ENCODE measurements at regions not wholly inside any gene's neighbourhood (a gene's known extent, or its start where the extent isn't known, plus 50 kb on each side); places are given as distances from the start of the nearest gene placed in this dataset.

- no peak for DNase-seq
Observed at GRCh38 chr6:82679232-82679631, 315.6 kb downstream of the TPBG start.

GRCh38 chr6:82680192-82680591 lies 316.6 kb downstream of the TPBG start:
- no peak for DNase-seq

GRCh38 chr6:82681119-82681714 lies 317.6 kb downstream of the TPBG start:
- no peak for DNase-seq

DNA sequence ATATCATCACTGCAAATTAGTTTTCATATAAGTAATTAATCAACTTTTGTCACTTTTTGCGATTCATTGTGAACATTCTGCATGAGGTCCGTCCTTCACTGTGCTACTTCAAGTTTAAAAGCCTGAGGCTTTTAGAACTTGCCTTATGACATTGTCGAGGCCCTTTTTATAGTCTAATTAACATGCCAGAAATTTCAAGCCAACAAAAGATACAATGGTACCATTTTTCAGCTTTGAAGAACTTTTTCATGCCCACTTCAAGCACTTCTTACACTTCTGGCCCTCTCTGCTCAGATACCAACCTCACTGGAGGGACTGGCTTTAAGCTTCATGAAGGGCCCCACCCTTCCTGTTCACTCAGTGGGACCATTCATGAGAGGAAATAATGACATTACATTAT lies 323.1 kb downstream of the TPBG start:
- DNase-seq: no peak

GRCh38 chr6:82687855-82688254 lies 324.2 kb downstream of the TPBG start:
- DNase-seq: no peak

DNA sequence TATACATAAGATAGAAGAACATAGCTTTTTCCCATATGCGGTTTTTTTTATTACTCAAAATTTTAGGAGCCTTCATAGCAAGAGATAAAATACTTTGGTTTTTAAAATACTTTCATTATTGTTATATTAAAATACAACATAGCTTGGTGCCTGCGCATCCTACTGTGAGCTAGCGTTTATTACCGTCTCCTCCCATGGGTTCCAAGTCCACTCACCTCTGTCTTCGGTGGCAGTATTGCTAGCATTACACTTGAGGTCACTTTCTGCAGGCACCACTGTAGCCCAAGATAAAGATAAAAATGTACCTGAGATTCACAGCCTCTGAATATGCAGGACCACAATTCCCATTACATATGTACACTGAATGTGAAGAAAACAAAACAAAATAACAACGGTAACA lies 326.7 kb downstream of the TPBG start:
- no peak for DNase-seq

DNA sequence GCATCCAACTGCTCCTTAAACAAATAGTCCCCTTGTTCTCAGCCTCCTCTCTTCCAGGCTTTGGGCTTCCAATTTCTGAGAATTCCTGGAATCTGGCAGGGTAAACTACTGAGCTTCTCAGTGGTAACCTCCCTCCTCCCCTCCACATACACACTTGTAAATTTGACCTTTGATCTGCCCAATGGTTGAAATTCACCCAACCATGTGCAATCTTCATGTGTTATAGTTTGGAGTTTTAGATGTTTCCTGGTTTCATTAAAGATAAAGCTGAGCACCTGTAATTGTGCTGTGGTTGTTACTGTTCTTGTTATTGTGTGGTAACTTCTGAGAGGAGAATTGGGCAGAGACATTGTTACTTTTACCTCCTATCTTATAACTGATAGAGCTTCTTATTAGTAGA lies 328.4 kb downstream of the TPBG start:
- DNase-seq: peak; percentile 97

DNA sequence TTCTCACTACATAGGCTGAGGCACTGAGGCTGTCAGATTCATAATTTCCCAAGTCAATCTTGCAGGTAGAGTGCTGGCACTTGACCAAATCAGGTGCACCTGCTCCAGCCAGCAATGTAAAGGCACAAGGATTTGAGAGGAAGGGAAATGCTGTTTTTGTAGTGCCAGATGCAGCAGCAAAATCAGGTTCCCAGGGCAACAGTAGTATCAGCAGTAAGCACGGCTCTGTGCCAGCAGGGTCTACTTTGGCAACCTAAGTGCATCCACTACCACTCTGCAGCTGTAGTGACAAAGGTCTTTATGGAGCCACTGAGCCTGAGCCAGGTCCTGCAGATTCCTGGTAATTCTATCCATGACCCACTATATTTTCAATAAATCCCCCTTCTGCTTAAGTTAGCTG lies 329.5 kb downstream of the TPBG start:
- peak; percentile 100 for DNase-seq

DNA sequence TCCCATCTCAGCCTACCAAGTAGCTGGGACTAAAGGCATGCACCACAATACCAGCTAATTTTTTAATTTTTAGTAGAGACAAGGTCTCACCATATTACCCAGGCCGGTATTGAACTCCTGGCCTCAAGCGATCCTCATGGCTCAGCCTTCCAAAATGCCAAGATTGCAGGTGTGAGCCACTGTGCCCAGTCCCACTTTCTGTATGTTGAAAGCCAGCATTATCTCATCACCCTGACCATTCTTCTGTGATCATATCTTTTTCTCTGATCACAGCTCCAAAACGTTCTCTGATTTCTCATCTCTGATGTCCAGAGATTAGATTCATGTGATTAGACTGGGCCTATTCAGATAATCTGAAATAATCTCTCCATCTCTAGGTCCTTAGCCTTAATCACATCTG lies 337.7 kb downstream of the TPBG start:
- DNase-seq: no peak

- DNase-seq: no peak
Observed at GRCh38 chr6:82702574-82702973, 339.0 kb downstream of the TPBG start.

GRCh38 chr6:82703230-82703629 lies 339.6 kb downstream of the TPBG start:
- no peak for DNase-seq

- peak; percentile 44 for DNase-seq
Observed at GRCh38 chr6:82704045-82704444, 340.4 kb downstream of the TPBG start.

DNA sequence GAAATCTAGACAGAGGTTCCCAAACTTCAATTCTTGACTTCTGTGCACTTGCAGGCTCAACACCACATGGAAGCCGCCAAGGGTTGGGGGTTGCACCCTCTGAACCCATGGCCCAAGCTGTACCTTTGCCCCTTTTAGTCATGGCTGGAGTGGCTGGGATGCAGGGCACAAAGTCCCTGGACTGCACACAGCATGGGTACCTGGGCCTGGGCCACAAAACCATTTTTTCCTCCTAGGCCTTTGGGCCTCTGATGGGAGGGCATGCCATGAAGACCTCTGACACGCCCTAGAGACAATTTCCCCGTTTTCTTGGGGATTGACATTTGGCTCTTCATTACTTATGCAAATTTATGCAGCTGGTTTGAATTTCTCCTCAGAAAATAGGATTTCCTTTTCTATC lies 342.0 kb downstream of the TPBG start:
- DNase-seq: no peak

- DNase-seq: no peak
Observed at GRCh38 chr6:82711105-82711827, 347.6 kb downstream of the TPBG start.

DNA sequence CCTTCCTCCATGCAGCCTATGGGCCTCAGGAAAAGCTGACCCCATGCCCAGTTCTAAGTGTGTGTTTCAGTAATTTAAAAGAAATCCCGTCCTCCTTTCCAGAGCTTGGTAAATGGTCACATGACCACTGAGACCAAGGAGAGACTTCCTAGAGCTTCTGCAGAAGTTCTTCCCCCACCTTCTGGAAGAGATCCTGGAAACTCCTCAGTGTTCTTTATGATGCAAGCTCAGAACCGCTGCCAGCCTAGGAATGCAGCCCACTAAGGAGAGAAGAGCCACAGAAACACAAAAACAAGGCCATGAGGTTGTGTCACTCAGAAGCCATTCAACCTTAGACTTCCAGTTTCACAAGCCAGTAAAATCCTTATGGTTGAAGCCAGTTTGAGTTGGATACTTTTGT lies 348.4 kb downstream of the TPBG start:
- DNase-seq: no peak

- peak; percentile 76 for DNase-seq
Observed at GRCh38 chr6:82712389-82712788, 348.8 kb downstream of the TPBG start.

GRCh38 chr6:82712826-82713225 lies 349.2 kb downstream of the TPBG start:
- DNase-seq: peak; percentile 99

DNA sequence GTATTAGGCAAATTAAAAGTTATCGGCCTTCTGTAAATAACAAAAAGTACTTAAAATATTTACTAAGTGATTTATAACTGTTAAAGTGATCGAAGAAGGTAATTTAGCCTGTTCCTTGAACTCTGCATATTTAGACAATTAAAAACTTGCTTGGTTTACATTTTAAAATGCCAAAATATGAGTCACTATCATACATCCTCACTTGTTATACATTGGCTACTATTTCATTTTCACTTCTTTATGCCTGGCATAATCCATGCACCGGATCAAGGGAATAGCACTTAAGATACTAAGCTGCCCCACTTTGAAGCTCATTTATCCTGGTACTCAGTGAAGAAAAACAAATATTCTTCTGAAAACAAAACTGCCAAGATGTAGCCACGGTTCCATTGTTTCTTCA lies 344.6 kb downstream of the UBE3D start:
- no peak for DNase-seq

- DNase-seq: no peak
Observed at GRCh38 chr6:82735790-82736189, 329.9 kb downstream of the UBE3D start.

DNA sequence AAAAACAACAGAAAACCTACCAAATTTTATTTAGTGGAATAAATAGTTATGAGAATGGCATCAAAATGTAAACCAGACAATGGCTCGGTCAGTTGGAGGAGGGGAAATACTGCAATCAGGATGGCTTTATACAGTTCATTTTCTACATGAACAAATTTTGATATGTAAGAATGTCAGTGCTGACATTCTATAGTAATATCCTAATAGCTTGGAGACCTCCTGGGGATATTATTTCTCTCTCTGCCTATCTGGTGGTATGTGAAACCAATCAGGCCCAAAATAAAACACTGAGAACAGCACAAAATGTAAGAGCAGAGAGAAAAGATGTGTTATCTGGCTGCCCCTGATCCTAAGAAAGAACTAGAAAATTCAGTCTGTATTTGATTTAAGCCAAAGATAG lies 327.7 kb downstream of the UBE3D start:
- DNase-seq: no peak

GRCh38 chr6:82738773-82739172 lies 326.9 kb downstream of the UBE3D start:
- DNase-seq: no peak

GRCh38 chr6:82739303-82739702 lies 326.3 kb downstream of the UBE3D start:
- DNase-seq: no peak

GRCh38 chr6:82740072-82740471 lies 325.6 kb downstream of the UBE3D start:
- DNase-seq: no peak

GRCh38 chr6:82741325-82741995 lies 324.2 kb downstream of the UBE3D start:
- no peak for DNase-seq

DNA sequence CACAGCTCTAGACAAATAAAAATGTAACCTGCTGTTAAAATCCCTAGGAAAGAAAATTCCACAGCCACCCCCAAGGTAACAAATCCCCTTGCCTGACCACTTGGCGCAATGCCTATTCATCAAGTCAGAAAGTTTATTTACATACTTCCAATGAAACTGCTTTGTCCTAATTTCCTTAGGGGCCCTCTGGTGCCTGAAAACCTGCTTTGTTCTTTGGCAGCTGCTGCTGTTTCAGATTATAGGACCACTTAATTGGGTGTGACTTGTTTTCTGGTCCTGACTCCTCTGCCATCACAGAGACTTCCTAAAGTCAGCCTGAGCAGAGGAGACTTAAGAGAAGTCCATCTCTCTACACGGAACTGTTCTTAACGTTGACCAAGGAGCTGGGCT lies 323.6 kb downstream of the UBE3D start:
- DNase-seq: no peak

All from NCI-H2029 treated with DMSO at 0.1 percent for 48 hours (cell line).